HCT116 (cell line): ENCODE measurements at regions not wholly inside any gene's neighbourhood (a gene's known extent, or its start where the extent isn't known, plus 50 kb on each side); places are given as distances from the start of the nearest gene placed in this dataset.

ENCODE experiments used
- ATAC-seq: fragments of 200-7000 bp; cut with Tn5 transposase; 2 replicates; pipeline ENCODE4 v1.9.1; 2020; ENCODE audit warnings: mild to moderate bottlenecking, moderate library complexity
- BruUV-seq: library from RNA; stranded (reverse); fragments of 400-500 nt; replicated peaks from 2 replicates; lab custom pipeline; 2021; lab: Mats Ljungman, UMichigan
- CTCF ChIA-PET: fragments of 300-600 bp; sonication (Branson Sonifier 250); formaldehyde crosslinking; loops from one replicate; lab custom pipeline; 2021; ENCODE audit warnings: antibody characterized with exemption; lab: Charles Lee
- POLR2A ChIA-PET: fragments of 300-600, 350-600 bp; sonication (Branson Sonifier 250); formaldehyde crosslinking; loops from one replicate; lab custom pipeline; 2021; ENCODE audit warnings: antibody characterized with exemption; lab: Charles Lee
- RAD21 ChIA-PET, 2 experiments: fragments of 300-600 bp; sonication (Branson Sonifier 250); formaldehyde crosslinking; loops; one replicate each; lab custom pipeline; 2023; ENCODE audit warnings: low total read pairs in 2 of 2; ENCODE audit not compliant: uncharacterized antibody in 2 of 2, unreplicated experiment in 2 of 2, low non-redundant PET in 1 of 2; lab: Charles Lee
- DNase-seq: peaks from one replicate; pipeline ENCODE4 v3.0.0-alpha.2; 2010; ENCODE audit warnings: low read depth, low spot score
- H2AFZ ChIP-seq: fragments of 200-600 bp; shearing (Covaris generic), sonication (generic); 2 replicates; pipeline ENCODE4 v1.6.1; 2017; ENCODE audit warnings: low read depth, mixed run types, mixed read lengths, antibody characterized with exemption, low read length; ENCODE audit not compliant: poor library complexity, severe bottlenecking
- H3K27ac ChIP-seq: 2 replicates; pipeline ENCODE4 v1.5.1; 2012; ENCODE audit warnings: low read depth, low read length
- H3K27me3 ChIP-seq: fragments of 200-600 bp; sonication (generic); 2 replicates; pipeline ENCODE4 v1.6.1; 2016; ENCODE audit warnings: mixed run types, low read length, mixed read lengths; ENCODE audit not compliant: insufficient read depth
- H3K36me3 ChIP-seq, 2 experiments: fragments of 200-500 bp in 1 of 2; fragments of 200-600 bp in 1 of 2; sonication (Bioruptor generic) in 1 of 2; sonication (generic) in 1 of 2; 2 replicates each; pipeline versions ENCODE4 v1.5.1 to v1.6.1; 2014 to 2016; ENCODE audit warnings: low read length in 2 of 2, inconsistent platforms in 1 of 2, mixed read lengths in 1 of 2, mixed run types in 1 of 2; ENCODE audit not compliant: insufficient read depth in 2 of 2, control insufficient read depth in 1 of 2
- H3K4me1 ChIP-seq, 2 experiments: fragments of 200-600 bp in 1 of 2; sonication (generic) in 1 of 2; 2 replicates each; pipeline versions ENCODE4 v1.5.1 to v1.6.1; 2012 to 2017; ENCODE audit warnings: low read length in 2 of 2, inconsistent platforms in 1 of 2, mild to moderate bottlenecking in 1 of 2, mixed read lengths in 1 of 2, mixed run types in 1 of 2, moderate library complexity in 1 of 2; ENCODE audit not compliant: insufficient read depth in 2 of 2, control insufficient read depth in 1 of 2
- H3K4me2 ChIP-seq: fragments of 200-600 bp; sonication (generic); 2 replicates; pipeline ENCODE4 v1.6.1; 2017; ENCODE audit warnings: mixed run types, low read length, mixed read lengths
- H3K4me3 ChIP-seq, 2 experiments: fragments of 200-600 bp in 1 of 2; sonication (generic) in 1 of 2; replicated peaks in 1 of 2; 2 replicates each; pipeline ENCODE4 v1.5.1; 2011 to 2016; ENCODE audit warnings: low read length in 2 of 2, control low read depth in 1 of 2, low read depth in 1 of 2, mild to moderate bottlenecking in 1 of 2, mixed read lengths in 1 of 2, mixed run types in 1 of 2
- H3K79me2 ChIP-seq: fragments of 200-600 bp; sonication (generic); 2 replicates; pipeline ENCODE4 v1.6.1; 2017; ENCODE audit warnings: mild to moderate bottlenecking, mixed run types, low read length, moderate library complexity, mixed read lengths; ENCODE audit not compliant: insufficient read depth
- H3K9ac ChIP-seq: fragments of 200-600 bp; sonication (generic); 2 replicates; pipeline ENCODE4 v1.6.1; 2016; ENCODE audit warnings: low read length, mixed read lengths
- H3K9me2 ChIP-seq: fragments of 200-600 bp; sonication (generic), shearing (Covaris generic); 2 replicates; pipeline ENCODE4 v1.6.1; 2017; ENCODE audit warnings: mixed run types, mild to moderate bottlenecking, moderate library complexity; ENCODE audit not compliant: insufficient read depth
- H3K9me3 ChIP-seq, 2 experiments: fragments of 200-500 bp in 1 of 2; fragments of 200-600 bp in 1 of 2; sonication (Bioruptor generic) in 1 of 2; sonication (generic) in 1 of 2; 2 replicates each; pipeline ENCODE4 v1.6.1; 2014 to 2017; ENCODE audit warnings: low read length in 2 of 2, mixed read lengths in 2 of 2, inconsistent platforms in 1 of 2, low read depth in 1 of 2, mild to moderate bottlenecking in 1 of 2, mixed run types in 1 of 2, moderate library complexity in 1 of 2; ENCODE audit not compliant: control insufficient read depth in 1 of 2, insufficient read depth in 1 of 2
- H4K20me1 ChIP-seq: fragments of 200-600 bp; sonication (generic), shearing (Covaris generic); 2 replicates; pipeline ENCODE4 v1.6.1; 2017; ENCODE audit warnings: mixed run types, mild to moderate bottlenecking, moderate library complexity; ENCODE audit not compliant: insufficient read depth
- CBX3 ChIP-seq: IDR thresholded peaks from 2 replicates; pipeline ENCODE4 v1.6.1; 2012; ENCODE audit warnings: low read depth
- CEBPB ChIP-seq: IDR thresholded peaks from 2 replicates; pipeline ENCODE4 v1.6.1; 2012; ENCODE audit warnings: low read depth
- EGR1 ChIP-seq: IDR thresholded peaks from 2 replicates; pipeline ENCODE4 v1.6.1; 2012; ENCODE audit warnings: low read depth
- ELF1 ChIP-seq: IDR thresholded peaks from 2 replicates; pipeline ENCODE4 v1.6.1; 2012; ENCODE audit warnings: low read depth, borderline replicate concordance
- EZH2 ChIP-seq: fragments of 200-600 bp; sonication (generic); IDR thresholded peaks from 2 replicates; pipeline ENCODE4 v1.6.1; 2017; ENCODE audit warnings: antibody characterized with exemption, mixed run types
- EZH2phosphoT487 ChIP-seq: fragments of 200-600 bp; IDR thresholded peaks from 2 replicates; pipeline ENCODE4 v1.6.1; 2018; ENCODE audit warnings: antibody characterized with exemption, borderline replicate concordance
- FOSL1 ChIP-seq: IDR thresholded peaks from 2 replicates; pipeline ENCODE4 v1.6.1; 2012; ENCODE audit warnings: low read depth
- JUND ChIP-seq: IDR thresholded peaks from 2 replicates; pipeline ENCODE4 v1.6.1; 2012
- POLR2AphosphoS5 ChIP-seq: IDR thresholded peaks from 2 replicates; pipeline ENCODE4 v1.6.1; 2011; ENCODE audit warnings: mild to moderate bottlenecking, low read depth, low read length, moderate library complexity
- RAD21 ChIP-seq: IDR thresholded peaks from 2 replicates; pipeline ENCODE4 v1.6.1; 2012; ENCODE audit warnings: low read depth, mild to moderate bottlenecking
- SIN3A ChIP-seq: IDR thresholded peaks from 2 replicates; pipeline ENCODE4 v1.6.1; 2012; ENCODE audit warnings: low read depth
- SP1 ChIP-seq: IDR thresholded peaks from 2 replicates; pipeline ENCODE4 v1.6.1; 2012; ENCODE audit warnings: low read depth
- SRF ChIP-seq: IDR thresholded peaks from 2 replicates; pipeline ENCODE4 v1.6.1; 2012; ENCODE audit warnings: low read depth
- TCF7L2 ChIP-seq: IDR thresholded peaks from 2 replicates; pipeline ENCODE4 v1.7.0; 2011; ENCODE audit warnings: borderline replicate concordance, inconsistent platforms; ENCODE audit not compliant: insufficient read depth, insufficient read length; ENCODE audit errors: extremely low read depth
- YY1 ChIP-seq: IDR thresholded peaks from 2 replicates; pipeline ENCODE4 v1.6.1; 2011; ENCODE audit warnings: low read length, low read depth, moderate library complexity, mild to moderate bottlenecking; ENCODE audit not compliant: insufficient replicate concordance; ENCODE audit errors: extremely low read depth
- ZFX ChIP-seq: fragments of 450-650 bp; IDR thresholded peaks from 2 replicates; pipeline ENCODE4 v1.6.1; 2017
- intact Hi-C: fragments of 100-400 bp; cut with micrococcal nuclease; formaldehyde crosslinking; loops from 2 replicates; pipeline ENCODE4 v1.10.0; 2022
- TF ChIP-seq, protein P1 (sequence below): IDR thresholded peaks from 2 replicates; pipeline ENCODE4 v1.6.1; 2011; ENCODE audit warnings: mild to moderate bottlenecking, low read length, moderate library complexity; ENCODE audit not compliant: insufficient replicate concordance; ENCODE audit errors: extremely low read depth
- TF ChIP-seq, protein P2 (sequence below), 3 experiments: fragments of 200-600 bp in 1 of 3; sonication (generic) in 1 of 3; IDR thresholded peaks in 2 of 3; conservative IDR thresholded peaks in 1 of 3; 2 replicates each; pipeline ENCODE4 v1.5.1; 2012 to 2017; ENCODE audit warnings: low read depth in 2 of 3, low read length in 2 of 3, antibody characterized with exemption in 1 of 3, borderline replicate concordance in 1 of 3, control low read depth in 1 of 3, mild to moderate bottlenecking in 1 of 3, mixed read lengths in 1 of 3, mixed run types in 1 of 3, moderate library complexity in 1 of 3; ENCODE audit not compliant: insufficient read depth in 1 of 3
- TF ChIP-seq, protein P3 (sequence below): IDR thresholded peaks from 2 replicates; pipeline ENCODE4 v1.6.1; 2012
- TF ChIP-seq, protein P4 (sequence below): IDR thresholded peaks from 2 replicates; pipeline ENCODE4 v1.6.1; 2012

DNA sequence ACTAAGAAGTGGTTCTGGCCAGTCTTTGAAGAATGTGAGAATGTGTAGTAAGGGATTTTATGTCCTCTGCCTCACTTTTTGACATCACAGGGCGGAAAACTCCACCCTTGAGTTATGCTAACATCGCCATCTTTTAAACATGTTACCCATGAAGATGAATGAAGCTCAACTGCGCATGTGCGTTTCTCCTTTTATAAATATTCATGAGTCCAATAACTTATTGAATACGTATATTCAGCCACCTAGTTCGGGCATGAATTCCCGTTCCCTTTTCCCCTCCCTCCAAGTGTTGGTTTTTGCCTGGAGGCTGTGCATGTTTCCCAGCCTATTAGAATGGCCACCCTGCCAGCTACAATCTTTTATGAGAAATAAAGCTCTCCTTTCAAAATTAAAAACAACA lies 51.7 kb upstream of the STPG2 start:
- ChIA-PET CTCF (no interaction called here), POLR2A (no interaction called here), RAD21 (no interaction called here)
- DNase-seq: no peak
- Histone ChIP-seq H3K4me1 (no peaks in the 10 kb centered on the region), H3K4me3 (no peak overlapping the region), H3K36me3 (no peaks in the 10 kb centered on the region), H3K4me2 (no peak overlapping the region), H3K9ac (no peak overlapping the region), H3K9me3 (peaks cover 7 to 14% of the 10 kb centered on the region in 2 experiments; a peak in 1 of 4 replicates), H3K79me2 (no peaks in the 10 kb centered on the region), H3K27me3 (no peaks in the 10 kb centered on the region), H3K27ac (no peak overlapping the region), H3K9me2 (no peaks in the 10 kb centered on the region), H2AFZ (no peak overlapping the region), H4K20me1 (no peaks in the 10 kb centered on the region)
- TF ChIP-seq POLR2AphosphoS5 (no peak), ZFX (no peak), CEBPB (no peak), EGR1 (no peak), EZH2phosphoT487 (no peak), SP1 (no peak), YY1 (no peak), EZH2 (no peak), SRF (no peak), RAD21 (no peak), TCF7L2 (no peak), FOSL1 (no peak), ELF1 (no peak), SIN3A (no peak), CBX3 (no peak), JUND (no peak)
- TF ChIP-seq, protein P1, sequence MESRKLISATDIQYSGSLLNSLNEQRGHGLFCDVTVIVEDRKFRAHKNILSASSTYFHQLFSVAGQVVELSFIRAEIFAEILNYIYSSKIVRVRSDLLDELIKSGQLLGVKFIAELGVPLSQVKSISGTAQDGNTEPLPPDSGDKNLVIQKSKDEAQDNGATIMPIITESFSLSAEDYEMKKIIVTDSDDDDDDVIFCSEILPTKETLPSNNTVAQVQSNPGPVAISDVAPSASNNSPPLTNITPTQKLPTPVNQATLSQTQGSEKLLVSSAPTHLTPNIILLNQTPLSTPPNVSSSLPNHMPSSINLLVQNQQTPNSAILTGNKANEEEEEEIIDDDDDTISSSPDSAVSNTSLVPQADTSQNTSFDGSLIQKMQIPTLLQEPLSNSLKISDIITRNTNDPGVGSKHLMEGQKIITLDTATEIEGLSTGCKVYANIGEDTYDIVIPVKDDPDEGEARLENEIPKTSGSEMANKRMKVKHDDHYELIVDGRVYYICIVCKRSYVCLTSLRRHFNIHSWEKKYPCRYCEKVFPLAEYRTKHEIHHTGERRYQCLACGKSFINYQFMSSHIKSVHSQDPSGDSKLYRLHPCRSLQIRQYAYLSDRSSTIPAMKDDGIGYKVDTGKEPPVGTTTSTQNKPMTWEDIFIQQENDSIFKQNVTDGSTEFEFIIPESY: no peak
- TF ChIP-seq, protein P2, sequence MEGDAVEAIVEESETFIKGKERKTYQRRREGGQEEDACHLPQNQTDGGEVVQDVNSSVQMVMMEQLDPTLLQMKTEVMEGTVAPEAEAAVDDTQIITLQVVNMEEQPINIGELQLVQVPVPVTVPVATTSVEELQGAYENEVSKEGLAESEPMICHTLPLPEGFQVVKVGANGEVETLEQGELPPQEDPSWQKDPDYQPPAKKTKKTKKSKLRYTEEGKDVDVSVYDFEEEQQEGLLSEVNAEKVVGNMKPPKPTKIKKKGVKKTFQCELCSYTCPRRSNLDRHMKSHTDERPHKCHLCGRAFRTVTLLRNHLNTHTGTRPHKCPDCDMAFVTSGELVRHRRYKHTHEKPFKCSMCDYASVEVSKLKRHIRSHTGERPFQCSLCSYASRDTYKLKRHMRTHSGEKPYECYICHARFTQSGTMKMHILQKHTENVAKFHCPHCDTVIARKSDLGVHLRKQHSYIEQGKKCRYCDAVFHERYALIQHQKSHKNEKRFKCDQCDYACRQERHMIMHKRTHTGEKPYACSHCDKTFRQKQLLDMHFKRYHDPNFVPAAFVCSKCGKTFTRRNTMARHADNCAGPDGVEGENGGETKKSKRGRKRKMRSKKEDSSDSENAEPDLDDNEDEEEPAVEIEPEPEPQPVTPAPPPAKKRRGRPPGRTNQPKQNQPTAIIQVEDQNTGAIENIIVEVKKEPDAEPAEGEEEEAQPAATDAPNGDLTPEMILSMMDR (IDR thresholded peaks at IDR 0.05 in 2 of 3, conservative IDR thresholded peaks at IDR 0.05 in 1 of 3; ENCODE audit: borderline replicate concordance in 1 of 3, insufficient read depth in 1 of 3, low read depth in 2 of 3, low read length in 2 of 3): no peak
- TF ChIP-seq, protein P3, sequence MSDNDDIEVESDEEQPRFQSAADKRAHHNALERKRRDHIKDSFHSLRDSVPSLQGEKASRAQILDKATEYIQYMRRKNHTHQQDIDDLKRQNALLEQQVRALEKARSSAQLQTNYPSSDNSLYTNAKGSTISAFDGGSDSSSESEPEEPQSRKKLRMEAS: no peak
- TF ChIP-seq, protein P4, sequence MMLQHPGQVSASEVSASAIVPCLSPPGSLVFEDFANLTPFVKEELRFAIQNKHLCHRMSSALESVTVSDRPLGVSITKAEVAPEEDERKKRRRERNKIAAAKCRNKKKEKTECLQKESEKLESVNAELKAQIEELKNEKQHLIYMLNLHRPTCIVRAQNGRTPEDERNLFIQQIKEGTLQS: no peak
- no peak for ATAC-seq
- BruUV-seq: no TSS peak
- intact Hi-C loops: no loop called here
